ENCODE measurements at regions not wholly inside any gene's neighbourhood (a gene's known extent, or its start where the extent isn't known, plus 50 kb on each side); places are given as distances from the start of the nearest gene placed in this dataset.

- no peaks in the 10 kb centered on the region for H3K27me3 ChIP-seq (replicated peaks; ENCODE audit: insufficient read depth)
- H3K4me3 ChIP-seq = no peak overlapping the region
- no peaks in the 10 kb centered on the region for H3K4me1 ChIP-seq (ENCODE audit: control insufficient read depth in 1 of 2, low read depth in 2 of 2)
- TF ChIP-seq CTCF (IDR thresholded peaks at IDR 0.05) = no peak
- no peaks in the 10 kb centered on the region for H3K9me3 ChIP-seq
- H3K27ac ChIP-seq = no peak overlapping the region
- ATAC-seq (ENCODE audit: insufficient number of reproducible peaks, low FRiP score, low read depth) = no peak
- H3K36me3 ChIP-seq = no peaks in the 10 kb centered on the region
- DNase-seq (ENCODE audit: low spot score) = no peak
These were observed 422.9 kb downstream of the DTWD2 start for GRCh38 chr5:118565335-118565971.

GRCh38 chr5:118561971-118562370, 426.4 kb downstream of the DTWD2 start:
- no peak for DNase-seq (ENCODE audit: low spot score)
- Histone ChIP-seq H3K4me3 (no peak overlapping the region), H3K27ac (no peak overlapping the region), H3K9me3 (no peaks in the 10 kb centered on the region), H3K27me3 (replicated peaks; ENCODE audit: insufficient read depth) (no peaks in the 10 kb centered on the region), H3K36me3 (no peaks in the 10 kb centered on the region), H3K4me1 (ENCODE audit: control insufficient read depth in 1 of 2, low read depth in 2 of 2) (no peaks in the 10 kb centered on the region)
- no peak for TF ChIP-seq CTCF (IDR thresholded peaks at IDR 0.05)
- ATAC-seq (ENCODE audit: insufficient number of reproducible peaks, low FRiP score, low read depth) = no peak

- no peak for TF ChIP-seq CTCF (IDR thresholded peaks at IDR 0.05)
- Histone ChIP-seq H3K36me3 (no peaks in the 10 kb centered on the region), H3K4me3 (no peak overlapping the region), H3K27me3 (replicated peaks; ENCODE audit: insufficient read depth) (no peaks in the 10 kb centered on the region), H3K4me1 (ENCODE audit: control insufficient read depth in 1 of 2, low read depth in 2 of 2) (no peaks in the 10 kb centered on the region), H3K27ac (no peak overlapping the region), H3K9me3 (no peaks in the 10 kb centered on the region)
- ATAC-seq (ENCODE audit: insufficient number of reproducible peaks, low FRiP score, low read depth) (no peak), DNase-seq (ENCODE audit: low spot score) (no peak)
These were observed 427.1 kb downstream of the DTWD2 start for GRCh38 chr5:118561235-118561634.

- H3K27me3 ChIP-seq (replicated peaks; ENCODE audit: insufficient read depth) = no peaks in the 10 kb centered on the region
- TF ChIP-seq CTCF (IDR thresholded peaks at IDR 0.05) = no peak
- no peaks in the 10 kb centered on the region for H3K9me3 ChIP-seq
- H3K36me3 ChIP-seq = no peaks in the 10 kb centered on the region
- H3K4me3 ChIP-seq = no peak overlapping the region
- peaks cover 0 to under 1% of the 10 kb centered on the region in 2 donors for H3K4me1 ChIP-seq (ENCODE audit: control insufficient read depth in 1 of 2, low read depth in 2 of 2)
- no peak for ATAC-seq (ENCODE audit: insufficient number of reproducible peaks, low FRiP score, low read depth)
- H3K27ac ChIP-seq = no peak overlapping the region
- no peak for DNase-seq (ENCODE audit: low spot score)
These were observed 429.5 kb downstream of the DTWD2 start for GRCh38 chr5:118558871-118559270.

- Histone ChIP-seq H3K36me3 (no peaks in the 10 kb centered on the region), H3K27ac (no peak overlapping the region), H3K4me1 (ENCODE audit: control insufficient read depth in 1 of 2, low read depth in 2 of 2) (peaks cover 0 to 12% of the 10 kb centered on the region in 2 donors), H3K4me3 (no peak overlapping the region), H3K27me3 (replicated peaks; ENCODE audit: insufficient read depth) (no peaks in the 10 kb centered on the region), H3K9me3 (no peaks in the 10 kb centered on the region)
- TF ChIP-seq CTCF (IDR thresholded peaks at IDR 0.05) = no peak
- DNase-seq (ENCODE audit: low spot score) (no peak), ATAC-seq (ENCODE audit: insufficient number of reproducible peaks, low FRiP score, low read depth) (no peak)
These were observed 431.1 kb downstream of the DTWD2 start for GRCh38 chr5:118557251-118557661.

Measured in thoracic aorta (tissue), 2 donors.